Ovary (tissue), 7 donors: ENCODE measurements at regions not wholly inside any gene's neighbourhood (a gene's known extent, or its start where the extent isn't known, plus 50 kb on each side); places are given as distances from the start of the nearest gene placed in this dataset.

Experiments
- DNase-seq, 5 donors: peaks; one replicate each; pipeline ENCODE4 v3.0.0-alpha.2; 2019 to 2020
- H3K27ac ChIP-seq, 2 donors: fragments of 200-600 bp; one replicate each; pipeline versions ENCODE4 v1.5.1 to v1.8.0; 2019 to 2022
- H3K27me3 ChIP-seq: fragments of 200-600 bp; one replicate; pipeline ENCODE4 v1.8.0; 2022
- H3K36me3 ChIP-seq: fragments of 200-600 bp; sonication (generic); one replicate; pipeline ENCODE4 v1.5.1; 2019
- H3K4me1 ChIP-seq: one replicate; pipeline ENCODE4 v1.8.1; 2013; ENCODE audit warnings: mild to moderate bottlenecking, moderate library complexity; ENCODE audit not compliant: insufficient read depth
- H3K4me3 ChIP-seq: fragments of 200-600 bp; sonication (generic); one replicate; pipeline ENCODE4 v1.5.1; 2017
- H3K9me3 ChIP-seq, 2 donors: fragments of 200-600 bp in 1 of 2; sonication (generic) in 1 of 2; one replicate each; pipeline versions ENCODE4 v1.5.1 to v1.8.1; 2013 to 2019; ENCODE audit warnings: mild to moderate bottlenecking in 1 of 2, moderate library complexity in 1 of 2
- EP300 ChIP-seq: sonication (generic); formaldehyde crosslinking; IDR thresholded peaks from one replicate; pipeline ENCODE4 v1.6.1; 2017; ENCODE audit warnings: antibody characterized with exemption
- POLR2A ChIP-seq: fragments of 450-650 bp; IDR thresholded peaks from one replicate; pipeline ENCODE4 v1.6.1; 2017; ENCODE audit warnings: antibody characterized with exemption, mild to moderate bottlenecking, moderate library complexity
- WGBS, 3 donors: extraction: QIAGEN DNeasy Blood & Tissue Kit in 1 of 3; methylation state at CpG; one replicate each; pipeline versions ENCODE4 v1.1.5 to v1.1.7; 2013 to 2017; 5-methylcytosine and 5-hydroxymethylcytosine counted together
- intact Hi-C, 4 donors: fragments of 100-400 bp; cut with DNase I; formaldehyde crosslinking; loops; one replicate each; pipeline versions ENCODE4 v1.11.0 to v1.15.1; 2022 to 2023
- TF ChIP-seq, protein P1 (sequence below), 3 donors: fragments of 450-650 bp in 2 of 3; fragments of 200-600 bp in 1 of 3; IDR thresholded peaks; one replicate each; pipeline versions ENCODE4 v1.5.1 to v1.8.0; 2016 to 2022; ENCODE audit warnings: antibody characterized with exemption in 3 of 3, mild to moderate bottlenecking in 1 of 3
- donor health status: DM: no; HTN: no; CAD: no; lungs with moderate emphysema.
- donor health status: DM: no; HTN: no; CAD: no.
- donor health status: Bipolar disorder and iron deficiency.
- donor health status: DM: no; HTN: no; CAD: no.
- donor health status: DM: yes; HTN: yes; CAD: no.

DNA sequence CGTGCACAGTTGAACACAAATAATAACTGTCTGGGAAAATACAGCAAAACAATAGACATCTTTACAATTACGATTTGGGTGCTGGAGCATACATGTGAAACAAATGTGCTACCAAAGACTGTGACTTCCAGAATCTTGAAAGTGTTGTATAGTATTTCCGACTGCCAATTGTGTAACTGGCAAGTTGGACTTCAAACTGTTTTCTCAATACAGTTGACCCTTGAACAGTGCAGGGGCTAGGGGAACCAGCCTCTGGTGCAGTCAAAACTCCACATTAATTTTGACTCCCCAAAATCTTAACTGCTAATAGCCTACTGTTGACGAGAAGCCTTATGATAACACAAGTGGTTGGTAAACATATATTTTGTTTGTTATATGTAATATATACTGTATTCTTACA is 904.2 kb downstream of the EPHA3 start:
- Histone ChIP-seq H3K27ac (no peak overlapping the region), H3K9me3 (no peaks in the 10 kb centered on the region), H3K4me3 (no peak overlapping the region), H3K27me3 (no peaks in the 10 kb centered on the region), H3K4me1 (peaks cover 7% of the 10 kb centered on the region), H3K36me3 (no peaks in the 10 kb centered on the region)
- 61 to 70% (median 61%) methylated on average over 4 of the region's 4 CpGs for WGBS, 3 donors
- intact Hi-C loops: no loop called here
- TF ChIP-seq POLR2A: no peak
- TF ChIP-seq, protein P1, sequence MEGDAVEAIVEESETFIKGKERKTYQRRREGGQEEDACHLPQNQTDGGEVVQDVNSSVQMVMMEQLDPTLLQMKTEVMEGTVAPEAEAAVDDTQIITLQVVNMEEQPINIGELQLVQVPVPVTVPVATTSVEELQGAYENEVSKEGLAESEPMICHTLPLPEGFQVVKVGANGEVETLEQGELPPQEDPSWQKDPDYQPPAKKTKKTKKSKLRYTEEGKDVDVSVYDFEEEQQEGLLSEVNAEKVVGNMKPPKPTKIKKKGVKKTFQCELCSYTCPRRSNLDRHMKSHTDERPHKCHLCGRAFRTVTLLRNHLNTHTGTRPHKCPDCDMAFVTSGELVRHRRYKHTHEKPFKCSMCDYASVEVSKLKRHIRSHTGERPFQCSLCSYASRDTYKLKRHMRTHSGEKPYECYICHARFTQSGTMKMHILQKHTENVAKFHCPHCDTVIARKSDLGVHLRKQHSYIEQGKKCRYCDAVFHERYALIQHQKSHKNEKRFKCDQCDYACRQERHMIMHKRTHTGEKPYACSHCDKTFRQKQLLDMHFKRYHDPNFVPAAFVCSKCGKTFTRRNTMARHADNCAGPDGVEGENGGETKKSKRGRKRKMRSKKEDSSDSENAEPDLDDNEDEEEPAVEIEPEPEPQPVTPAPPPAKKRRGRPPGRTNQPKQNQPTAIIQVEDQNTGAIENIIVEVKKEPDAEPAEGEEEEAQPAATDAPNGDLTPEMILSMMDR (IDR thresholded peaks at IDR 0.05): no peak
- no peak for TF ChIP-seq EP300
- no peak for DNase-seq

DNA sequence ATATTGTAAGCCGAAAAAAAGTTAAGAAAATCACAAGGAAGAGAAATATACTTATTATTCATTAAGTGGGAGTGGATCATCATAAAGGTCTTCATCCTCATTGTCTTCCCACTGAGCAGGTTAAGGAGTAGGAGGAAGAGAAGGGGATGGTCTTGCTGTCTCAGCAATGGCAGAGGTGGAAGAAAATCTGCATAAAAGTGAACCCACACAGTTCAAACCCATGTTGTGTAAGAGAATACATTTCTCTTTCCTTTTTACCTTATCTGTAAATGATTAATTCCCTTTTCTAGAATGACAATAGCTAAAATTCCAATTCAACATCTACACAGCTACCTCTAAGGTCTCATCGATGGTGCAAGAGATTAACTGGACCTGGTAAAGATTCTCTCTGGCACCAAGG is 904.6 kb downstream of the EPHA3 start:
- 94 to 97% (median 95%) methylated on average over 2 of the region's 2 CpGs for WGBS, 3 donors
- no peak for DNase-seq
- intact Hi-C loops: no loop called here
- no peak overlapping the region for H3K4me3 ChIP-seq
- no peaks in the 10 kb centered on the region for H3K9me3 ChIP-seq
- H3K36me3 ChIP-seq: no peaks in the 10 kb centered on the region
- TF ChIP-seq POLR2A (no peak), EP300 (no peak)
- TF ChIP-seq, protein P1 (IDR thresholded peaks at IDR 0.05): no peak
- no peak overlapping the region for H3K27ac ChIP-seq
- no peaks in the 10 kb centered on the region for H3K27me3 ChIP-seq
- H3K4me1 ChIP-seq: peaks cover 9% of the 10 kb centered on the region

- DNase-seq: peak; percentile 36 to 67 (median 51)
- H3K36me3 ChIP-seq: no peaks in the 10 kb centered on the region
- peak overlapping the region in 1 of 2 donors; percentile 46 for H3K27ac ChIP-seq
- intact Hi-C loops: no loop called here
- H3K27me3 ChIP-seq: no peaks in the 10 kb centered on the region
- H3K4me3 ChIP-seq: no peak overlapping the region
- WGBS, 3 donors: 2 to 7% (median 3%) methylated on average over 4 of the region's 4 CpGs
- peaks cover 5% of the 10 kb centered on the region for H3K4me1 ChIP-seq
- TF ChIP-seq EP300: no peak
- TF ChIP-seq, protein P1 (IDR thresholded peaks at IDR 0.05): no peak
- TF ChIP-seq POLR2A: no peak
- no peaks in the 10 kb centered on the region for H3K9me3 ChIP-seq
Observed at GRCh38 chr3:90015688-90016356, 908.4 kb downstream of the EPHA3 start.

- H3K4me3 ChIP-seq: no peak overlapping the region
- DNase-seq: no peak
- H3K27ac ChIP-seq: peak overlapping the region in 1 of 2 donors; percentile 46
- WGBS, 3 donors: 43 to 49% (median 46%) methylated on average over 4 of the region's 4 CpGs
- H3K9me3 ChIP-seq: no peaks in the 10 kb centered on the region
- no peaks in the 10 kb centered on the region for H3K27me3 ChIP-seq
- TF ChIP-seq EP300 (no peak), POLR2A (no peak)
- TF ChIP-seq, protein P1 (IDR thresholded peaks at IDR 0.05): no peak
- H3K4me1 ChIP-seq: peaks cover 5% of the 10 kb centered on the region
- intact Hi-C loops: no loop called here
- H3K36me3 ChIP-seq: no peaks in the 10 kb centered on the region
Observed at GRCh38 chr3:90016555-90016954, 909.1 kb downstream of the EPHA3 start.
